ENCODE measurements at regions not wholly inside any gene's neighbourhood (a gene's known extent, or its start where the extent isn't known, plus 50 kb on each side); places are given as distances from the start of the nearest gene placed in this dataset.
"Not testable (repeated sequence)": the region's sequence is repeated elsewhere in the genome, so short reads cannot be mapped to it uniquely, and the experiment has no call there.

GRCh38 chr5:7297821-7298220 lies 98.1 kb upstream of the ADCY2 start:
- not testable (repeated sequence) for TF ChIP-seq CTCF, POLR2AphosphoS5 (IDR thresholded peaks at IDR 0.05)

Measured in prostate gland (tissue), 2 donors.